Hindlimb muscle (tissue), 1 donor: ENCODE measurements at regions not wholly inside any gene's neighbourhood (a gene's known extent, or its start where the extent isn't known, plus 50 kb on each side); places are given as distances from the start of the nearest gene placed in this dataset.
"Not testable (repeated sequence)": the region's sequence is repeated elsewhere in the genome, so short reads cannot be mapped to it uniquely, and the experiment has no call there.

Source experiments
- DNase-seq: peaks from one replicate; pipeline ENCODE4 v3.0.0-alpha.2; 2013

- DNase-seq, result no peak
Observed at GRCh38 chr6:102832021-102832420, 1438.5 kb downstream of the GRIK2 start.

DNA sequence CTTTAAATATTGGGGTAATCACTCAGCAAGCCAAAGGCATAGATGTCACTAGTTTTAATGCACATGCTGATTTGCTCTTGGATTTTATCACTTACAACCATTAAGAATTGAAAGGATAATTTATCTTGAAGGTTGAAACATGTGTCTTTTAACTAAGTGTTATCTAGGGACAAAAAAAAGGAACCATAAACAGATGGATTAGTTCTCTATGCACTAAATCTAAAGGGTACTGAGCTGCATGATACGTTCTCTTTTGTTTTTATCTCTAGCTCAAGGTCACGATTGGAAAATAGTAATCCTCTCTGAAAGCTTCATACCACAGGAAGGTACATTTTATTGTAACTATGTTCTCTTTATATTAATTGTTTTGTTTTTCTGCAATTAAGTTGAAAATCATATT lies 1426.6 kb downstream of the GRIK2 start:
- DNase-seq, result no peak

- no peak for DNase-seq
Observed at GRCh38 chr6:102815207-102815606, 1421.7 kb downstream of the GRIK2 start.

DNA sequence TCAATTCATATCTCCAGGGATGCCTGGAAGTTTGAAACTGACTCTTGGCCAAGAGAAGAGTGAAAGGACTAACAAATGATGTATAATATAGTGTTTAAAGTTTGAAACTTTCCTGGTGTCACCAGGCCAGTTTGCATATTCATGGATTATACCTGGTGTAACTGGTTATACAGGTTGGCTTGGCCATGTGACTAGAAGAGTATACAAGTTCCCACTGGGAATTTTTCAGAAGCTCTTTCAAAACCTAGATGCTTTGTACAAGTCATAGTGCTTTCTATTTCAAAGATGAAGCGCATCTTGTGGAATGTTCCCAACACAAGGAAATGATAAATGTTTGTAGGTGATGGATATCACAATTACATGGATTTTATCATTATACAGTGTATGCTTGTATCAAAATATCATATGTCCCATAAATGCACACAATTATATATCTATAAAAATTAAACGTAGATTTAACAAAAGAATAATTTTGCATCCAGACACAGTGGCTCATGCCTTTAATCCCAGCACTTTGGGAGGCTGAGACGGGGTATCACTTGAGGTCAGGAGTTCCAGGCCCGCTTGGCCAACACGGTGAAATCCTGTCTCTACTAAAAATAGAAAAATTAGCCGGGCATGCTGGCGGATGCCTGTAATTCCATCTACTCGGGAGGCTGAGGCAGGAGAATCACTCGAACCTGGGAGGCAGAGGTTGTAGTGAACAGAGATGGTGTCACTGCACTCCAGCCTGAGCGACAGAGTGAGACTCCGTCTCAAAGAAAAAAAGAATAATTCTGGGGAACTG lies 1420.2 kb downstream of the GRIK2 start:
- no peak for DNase-seq

DNA sequence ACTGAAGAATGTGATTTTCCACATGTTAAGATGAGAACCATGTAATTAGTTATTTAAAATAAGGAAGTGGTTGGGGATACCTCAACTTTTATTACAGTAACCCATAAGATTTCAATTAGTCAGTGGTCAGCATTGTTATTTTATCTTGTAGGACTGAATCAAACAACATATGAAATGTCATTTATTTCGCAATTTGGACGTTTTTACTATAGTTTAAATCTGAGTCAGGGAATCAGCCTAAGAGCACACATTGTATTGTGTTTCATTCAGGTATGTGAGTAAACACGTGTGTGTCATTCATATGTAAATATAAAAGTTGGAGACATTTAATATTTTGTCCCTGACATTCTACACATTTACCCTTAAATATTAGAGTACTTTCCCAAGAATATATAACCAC lies 1418.7 kb downstream of the GRIK2 start:
- no peak for DNase-seq

GRCh38 chr6:102808944-102809505 lies 1415.5 kb downstream of the GRIK2 start:
- DNase-seq, result not testable (repeated sequence)

GRCh38 chr6:102799051-102799450 lies 1405.5 kb downstream of the GRIK2 start:
- no peak for DNase-seq

DNA sequence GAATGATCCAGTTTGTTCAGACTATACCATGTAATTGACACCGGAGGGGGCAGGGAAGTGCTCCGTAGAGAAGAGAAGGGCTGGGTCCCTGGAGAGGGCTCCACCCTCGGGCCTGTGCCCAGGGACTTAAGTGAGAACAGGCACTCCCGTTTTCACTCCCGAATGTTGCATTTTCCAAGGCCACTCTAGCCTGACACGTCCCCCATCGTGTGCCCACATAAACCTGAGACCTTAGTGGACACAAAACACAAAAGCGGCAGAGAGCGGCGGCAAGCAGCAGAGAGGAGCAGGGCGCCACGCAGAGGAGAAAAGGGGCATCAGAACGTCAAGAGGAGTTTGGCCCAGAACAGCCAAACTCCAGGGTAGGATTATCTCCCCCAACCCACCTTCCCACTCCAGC lies 1405.1 kb downstream of the GRIK2 start:
- DNase-seq, result no peak

DNA sequence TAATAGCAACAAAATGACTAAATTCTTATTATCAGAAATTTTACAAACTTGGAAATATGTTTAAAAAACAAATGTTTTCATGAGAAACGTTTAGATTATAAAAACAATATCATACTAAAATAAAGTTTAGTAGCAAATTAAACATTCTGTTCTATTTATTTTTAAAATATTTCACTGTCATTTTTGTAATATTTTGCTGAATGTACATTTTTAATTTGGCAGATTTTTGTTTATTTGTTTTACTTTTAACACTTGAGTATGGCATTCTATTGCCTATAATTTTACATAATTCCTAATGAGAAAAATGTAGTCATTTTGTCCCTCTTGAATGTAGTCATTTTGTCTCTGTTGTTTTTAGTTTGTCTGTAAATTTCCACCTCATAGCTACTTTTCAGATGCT lies 1400.2 kb downstream of the GRIK2 start:
- DNase-seq, result no peak

- DNase-seq, result no peak
Observed at GRCh38 chr6:102774326-102774725, 1380.8 kb downstream of the GRIK2 start.

DNA sequence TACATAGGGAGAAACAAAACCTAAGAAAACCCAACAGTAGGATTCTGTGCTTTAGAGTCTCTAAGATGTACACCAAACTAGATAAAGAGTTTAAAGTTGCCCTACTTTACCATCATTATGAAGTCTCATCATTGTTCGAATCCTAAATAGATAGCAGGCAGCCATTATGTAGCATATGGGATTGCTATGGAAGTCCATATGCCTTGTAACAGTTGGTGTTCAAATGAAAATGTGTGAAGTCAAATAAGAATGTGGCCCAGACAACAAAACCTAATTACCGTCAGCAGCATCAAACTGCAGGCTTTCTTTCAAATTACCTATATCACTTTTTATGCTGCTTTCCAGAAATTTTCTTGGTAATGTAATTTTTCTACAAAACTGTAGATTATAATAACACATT lies 1380.1 kb downstream of the GRIK2 start:
- DNase-seq, result no peak

DNA sequence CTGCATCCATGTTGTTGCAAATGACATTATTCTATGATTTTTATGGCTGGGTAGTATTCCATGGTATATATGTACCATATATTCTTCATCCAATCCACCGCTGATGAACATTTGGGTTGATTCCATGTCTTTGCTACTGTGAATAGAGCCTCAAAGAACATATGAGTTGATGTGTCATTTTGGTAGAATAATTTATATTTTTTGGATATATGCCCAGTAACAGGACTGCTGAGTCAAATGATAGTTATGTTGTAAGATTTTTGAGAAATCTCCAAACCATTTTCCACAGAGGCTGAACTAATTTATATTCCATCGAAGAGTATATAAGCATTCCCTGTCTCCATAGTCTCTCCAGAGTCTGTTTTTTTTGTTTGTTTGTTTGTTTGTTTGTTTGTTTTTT lies 1373.5 kb downstream of the GRIK2 start:
- DNase-seq, result no peak

DNA sequence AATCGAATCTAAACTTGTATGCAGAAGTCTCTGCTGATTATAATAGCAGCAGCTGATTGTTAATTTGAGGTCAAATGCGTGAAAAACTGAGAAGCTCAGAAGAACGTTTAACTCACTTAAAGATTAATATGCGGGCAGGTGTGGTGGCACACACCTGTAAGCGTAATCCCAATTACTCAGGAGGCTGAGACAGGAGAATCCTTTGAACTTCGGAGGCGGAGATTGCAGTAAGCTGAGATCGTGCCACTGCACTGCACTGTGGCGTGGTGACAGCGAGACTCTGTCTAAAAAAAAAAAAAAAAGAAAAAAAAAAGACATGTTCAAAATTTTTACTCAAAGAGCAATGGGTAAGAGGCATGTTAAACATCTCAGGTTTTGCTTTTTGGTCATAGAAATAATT lies 1370.8 kb downstream of the GRIK2 start:
- DNase-seq, result no peak

DNA sequence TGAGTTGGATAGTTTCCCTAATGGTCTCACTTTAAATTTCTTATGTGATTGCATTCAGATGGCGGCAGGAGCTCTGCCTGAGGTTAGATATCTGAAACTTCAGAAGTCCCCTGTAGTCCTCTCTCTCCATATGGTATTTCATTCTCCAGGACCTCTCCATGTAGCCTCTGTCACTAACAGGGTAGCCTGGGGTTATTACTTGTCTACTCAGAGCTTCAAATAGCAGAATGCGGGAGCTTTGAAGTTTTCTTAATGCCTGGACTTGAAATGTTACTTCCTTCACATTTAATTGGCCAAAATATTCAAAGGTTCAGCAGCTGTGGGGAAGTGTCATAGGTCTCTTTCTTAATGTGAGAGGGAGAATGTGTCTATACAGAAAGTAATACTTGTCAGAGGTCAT lies 1370.4 kb downstream of the GRIK2 start:
- no peak for DNase-seq

DNA sequence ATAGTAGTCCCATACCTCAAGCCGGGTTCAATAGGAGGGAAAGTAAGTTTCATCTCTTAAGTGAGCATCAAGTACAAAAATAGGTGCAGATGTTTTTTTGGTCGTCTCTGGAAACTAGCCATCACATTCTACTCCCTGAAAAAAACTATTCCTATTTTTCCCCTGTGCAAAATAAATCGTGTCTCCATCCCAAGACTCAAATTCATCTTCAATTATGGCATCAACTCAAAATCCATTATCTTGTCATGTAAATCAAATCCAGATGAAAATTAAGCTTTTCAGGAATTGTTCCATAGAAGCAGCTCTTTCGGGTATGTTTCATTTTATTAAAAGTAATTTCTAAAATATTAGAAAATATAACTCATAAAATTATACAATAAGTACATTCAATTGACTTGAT lies 1368.4 kb downstream of the GRIK2 start:
- no peak for DNase-seq

DNA sequence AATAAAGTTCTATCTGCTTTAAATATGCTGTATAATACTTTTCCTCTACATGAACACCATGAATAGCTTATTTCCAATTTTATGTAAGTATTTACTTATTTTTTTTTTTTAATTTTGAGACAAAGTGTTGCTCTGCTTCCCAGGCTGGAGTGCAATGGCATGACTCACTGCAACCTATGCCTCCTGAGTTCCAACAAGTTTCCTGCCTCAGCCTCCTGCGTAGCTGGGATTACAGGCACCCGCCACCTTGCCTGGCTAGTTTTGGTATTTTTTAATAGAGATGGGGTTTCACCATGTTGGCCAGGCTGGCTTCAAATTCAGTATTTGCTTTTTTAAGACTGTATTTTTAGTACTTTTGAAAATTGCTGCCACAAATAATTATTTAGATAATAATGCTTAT lies 1365.9 kb downstream of the GRIK2 start:
- DNase-seq, result no peak

- not testable (repeated sequence) for DNase-seq
Observed at GRCh38 chr6:102758536-102758935, 1365.0 kb downstream of the GRIK2 start.

- DNase-seq, result no peak
Observed at GRCh38 chr6:102749210-102749971, 1355.9 kb downstream of the GRIK2 start.

- DNase-seq, result no peak
Observed at GRCh38 chr6:102746941-102747340, 1353.4 kb downstream of the GRIK2 start.

DNA sequence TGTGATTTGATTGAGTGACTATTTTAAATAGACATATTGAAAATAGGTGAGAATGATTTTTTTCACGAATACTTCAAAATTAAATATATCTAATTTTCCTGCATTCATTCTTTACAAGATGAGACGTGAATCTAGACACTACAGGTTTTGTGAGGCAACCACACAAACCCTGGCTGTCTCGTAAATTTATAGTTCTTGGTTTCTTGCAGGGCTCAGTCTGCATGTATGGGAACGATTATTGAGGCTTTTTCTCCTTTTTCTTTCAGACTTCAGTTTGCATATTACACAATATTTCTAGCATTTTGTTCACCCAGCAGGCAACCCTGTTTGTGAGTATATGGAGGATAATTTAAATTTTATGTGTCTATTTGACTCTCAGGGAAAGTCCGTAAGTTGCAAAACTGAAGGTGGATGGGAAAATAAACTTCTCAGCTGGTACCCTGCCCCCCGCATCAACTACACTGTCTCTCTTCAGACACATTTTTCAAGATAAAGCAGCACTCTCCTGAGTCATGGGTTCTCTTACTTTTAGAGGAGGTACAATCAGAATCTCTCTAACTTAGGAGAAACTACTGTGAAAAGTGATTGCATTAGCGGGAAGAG lies 1349.3 kb downstream of the GRIK2 start:
- no peak for DNase-seq

- DNase-seq, result no peak
Observed at GRCh38 chr6:102742028-102742427, 1348.5 kb downstream of the GRIK2 start.

DNA sequence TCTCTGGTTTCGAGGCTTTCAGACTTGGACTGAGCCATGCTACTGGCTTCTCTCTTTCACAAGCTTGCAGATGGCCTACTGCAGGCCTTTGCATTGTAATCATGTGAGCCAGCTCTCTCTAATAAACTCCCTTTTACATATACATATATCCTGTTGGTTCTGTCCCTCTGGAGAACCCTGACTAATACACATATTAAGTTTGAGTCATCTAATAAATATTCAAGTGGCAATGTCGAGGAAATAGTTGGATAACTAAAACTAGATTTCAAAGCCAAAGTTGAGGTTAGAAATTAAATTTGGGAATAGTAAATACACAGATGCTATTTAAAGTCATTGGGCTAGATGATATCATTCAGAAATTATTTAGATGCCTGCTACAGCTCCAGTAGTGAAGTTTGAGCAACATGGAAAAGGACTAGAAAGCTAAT lies 1343.4 kb downstream of the GRIK2 start:
- no peak for DNase-seq

DNA sequence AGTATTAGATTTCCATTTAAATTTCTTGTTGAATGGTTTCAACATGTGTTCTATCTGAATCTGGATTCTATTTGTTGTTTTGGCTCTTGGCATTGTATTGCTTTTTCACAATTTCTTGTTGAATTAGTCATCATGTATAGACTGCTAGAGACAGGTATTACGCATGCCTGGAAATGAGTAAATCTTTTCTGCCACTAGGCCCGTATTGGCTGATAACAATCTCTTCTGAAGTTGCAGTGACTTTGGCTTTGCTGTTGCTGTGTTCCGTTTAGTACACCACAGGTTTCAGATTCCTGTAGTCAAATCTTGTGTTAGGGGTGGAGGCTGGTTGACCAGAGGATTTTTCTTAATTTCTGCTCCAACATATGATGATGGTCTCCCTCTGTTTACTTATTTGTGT lies 1339.4 kb downstream of the GRIK2 start:
- DNase-seq, result no peak
